NCI-H446 (cell line): ENCODE measurements at regions not wholly inside any gene's neighbourhood (a gene's known extent, or its start where the extent isn't known, plus 50 kb on each side); places are given as distances from the start of the nearest gene placed in this dataset.
"Not testable (repeated sequence)": the region's sequence is repeated elsewhere in the genome, so short reads cannot be mapped to it uniquely, and the experiment has no call there.

Experiments used
- DNase-seq, 2 experiments: peaks; one replicate each; lab custom pipeline; 2025; lab: John Stamatoyannopoulos, UW

- no peak for DNase-seq
These were observed 272.8 kb upstream of the STXBP6 start for GRCh38 chr14:25322784-25323183.

- DNase-seq: not testable (repeated sequence)
These were observed 266.1 kb upstream of the STXBP6 start for GRCh38 chr14:25316007-25316406.

- DNase-seq: peak in 1 of 2 experiments; percentile 5
These were observed 258.3 kb upstream of the STXBP6 start for GRCh38 chr14:25308244-25308643.

DNA sequence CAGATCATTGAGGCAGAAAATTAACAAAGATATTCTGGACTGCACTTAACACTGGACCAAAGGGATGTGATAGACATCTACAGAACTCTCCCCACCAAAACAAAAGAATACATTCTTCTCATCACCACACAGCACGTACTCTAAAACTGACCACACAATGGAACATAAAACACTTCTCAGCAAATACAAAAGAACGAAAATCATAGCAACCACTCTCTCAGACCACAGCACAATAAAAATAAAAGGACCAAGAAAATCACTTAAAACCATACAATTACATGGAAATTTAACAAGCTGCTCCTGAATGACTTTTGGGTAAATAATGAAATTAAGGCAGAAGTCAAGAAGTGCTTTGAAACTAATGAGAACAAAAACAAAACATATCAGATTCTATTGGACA lies 254.0 kb upstream of the STXBP6 start:
- DNase-seq: no peak

- no peak for DNase-seq
These were observed 248.3 kb upstream of the STXBP6 start for GRCh38 chr14:25298238-25298637.

DNA sequence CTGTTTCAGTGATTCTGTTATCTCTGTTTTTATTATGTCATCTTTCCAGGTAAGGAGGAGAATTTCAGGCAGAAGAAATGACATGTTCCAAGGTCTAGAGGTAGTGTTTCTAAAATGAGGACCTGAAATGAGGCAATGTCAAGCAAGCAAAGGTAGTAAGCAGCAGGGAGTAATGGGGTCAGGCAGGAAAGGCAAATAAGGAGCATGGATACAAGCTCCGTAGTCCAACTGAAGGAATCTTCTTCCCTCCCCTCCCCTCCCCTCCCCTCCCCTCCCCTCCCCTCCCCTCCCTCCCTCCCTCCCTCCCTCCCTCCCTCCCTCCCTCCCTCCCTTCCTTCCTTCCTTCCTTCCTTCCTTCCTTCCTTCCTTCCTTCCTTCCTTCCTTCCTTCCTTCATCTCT lies 240.2 kb upstream of the STXBP6 start:
- not testable (repeated sequence) for DNase-seq

GRCh38 chr14:25274529-25274928 lies 224.6 kb upstream of the STXBP6 start:
- DNase-seq: no peak

- DNase-seq: no peak
These were observed 217.2 kb upstream of the STXBP6 start for GRCh38 chr14:25267186-25267585.

DNA sequence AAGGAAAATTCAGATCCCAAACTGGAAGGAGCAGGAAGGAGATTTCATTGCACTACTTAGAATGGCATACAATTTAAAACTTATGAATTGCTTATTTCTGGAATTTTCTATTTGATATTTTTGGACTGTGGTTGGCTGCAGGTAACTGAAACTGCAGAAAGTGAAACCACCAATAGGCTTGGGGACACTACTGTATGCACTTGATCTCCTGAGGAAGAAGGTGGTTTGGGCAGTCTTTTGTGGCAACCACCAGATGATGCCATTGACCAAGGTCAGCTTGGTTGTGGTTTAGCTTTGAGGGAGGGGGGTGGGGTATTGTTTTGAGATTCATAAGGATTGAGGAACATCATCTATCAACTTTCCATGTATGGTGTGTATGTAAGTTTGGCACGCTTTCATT lies 209.5 kb upstream of the STXBP6 start:
- no peak for DNase-seq

DNA sequence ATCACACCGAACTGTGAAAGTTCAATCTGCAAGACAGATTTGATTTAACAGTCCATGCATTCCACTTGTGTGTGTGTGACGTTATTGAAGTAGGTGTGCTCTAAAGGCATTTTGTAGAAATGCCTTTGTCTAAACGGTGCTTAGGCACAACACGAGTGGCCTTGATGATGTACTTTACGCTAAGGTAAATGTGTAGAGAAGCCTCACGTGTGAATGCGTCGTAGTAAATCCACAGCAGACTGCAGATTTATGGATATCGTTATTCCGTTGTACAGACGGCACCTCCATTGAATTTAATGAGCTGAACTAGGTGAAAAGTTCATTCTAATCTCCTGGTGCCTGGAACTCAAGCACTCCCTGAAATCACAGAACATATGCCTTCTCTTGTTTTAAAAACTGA lies 202.8 kb upstream of the STXBP6 start:
- no peak for DNase-seq

DNA sequence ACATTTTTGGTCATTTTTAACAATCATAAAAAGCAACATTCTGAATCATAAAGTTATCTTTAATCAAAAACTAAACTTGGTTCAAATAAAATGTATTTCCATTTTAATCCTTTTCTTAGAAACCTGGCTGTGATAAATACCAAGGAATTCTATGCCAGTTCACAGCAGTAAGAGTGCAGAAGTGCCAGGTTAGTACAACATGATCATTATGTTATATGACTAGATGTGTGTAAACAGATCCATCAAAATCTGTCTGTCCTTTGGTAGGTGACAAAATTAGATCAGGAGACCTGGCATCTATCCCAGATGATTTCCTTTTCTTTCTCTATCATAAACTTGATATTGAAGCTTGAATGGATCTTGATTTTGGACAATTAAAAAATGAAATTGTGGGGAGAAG lies 200.6 kb upstream of the STXBP6 start:
- DNase-seq: no peak

DNA sequence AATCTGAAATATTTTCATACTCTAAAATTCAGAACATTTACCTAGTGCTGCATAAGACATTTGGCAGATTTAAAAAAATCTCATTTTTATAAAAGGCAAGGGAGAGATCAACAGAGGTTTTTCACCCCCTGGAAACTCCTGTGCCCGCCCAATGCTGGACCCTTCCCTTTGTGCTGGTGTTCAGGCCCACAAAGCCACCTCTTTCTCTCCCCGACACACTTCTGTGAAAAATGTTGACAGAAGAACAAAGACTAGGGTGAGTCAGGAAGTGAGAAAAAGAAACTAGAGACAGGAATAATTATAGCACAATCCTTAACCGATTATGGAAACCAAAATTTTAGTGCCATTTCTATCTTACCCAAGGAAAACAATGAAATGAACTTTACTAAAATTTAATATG lies 197.7 kb upstream of the STXBP6 start:
- no peak for DNase-seq

- no peak for DNase-seq
These were observed 196.8 kb upstream of the STXBP6 start for GRCh38 chr14:25246751-25247150.

GRCh38 chr14:25239170-25239569 lies 189.2 kb upstream of the STXBP6 start:
- no peak for DNase-seq

GRCh38 chr14:25237845-25238244 lies 187.9 kb upstream of the STXBP6 start:
- DNase-seq: peak in 1 of 2 experiments; percentile 26

DNA sequence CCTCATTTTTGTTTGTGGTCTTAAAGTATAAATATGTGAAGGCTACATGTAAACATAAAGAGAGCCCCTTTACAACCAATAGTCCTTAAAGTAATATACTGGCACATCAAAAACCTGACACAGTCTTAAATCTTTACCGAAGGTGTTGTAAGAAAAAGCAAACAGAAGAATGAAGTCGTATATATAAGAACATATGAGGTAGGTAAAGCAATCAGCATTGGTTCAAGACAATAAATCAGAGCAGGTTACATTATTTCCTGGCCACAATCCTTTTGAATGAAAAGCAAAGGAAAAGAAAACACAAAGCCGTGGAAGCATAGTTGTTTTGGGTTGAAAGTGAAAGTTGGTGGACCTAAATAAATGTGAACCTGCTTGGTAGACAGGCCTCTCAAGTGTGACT lies 183.7 kb upstream of the STXBP6 start:
- no peak for DNase-seq

DNA sequence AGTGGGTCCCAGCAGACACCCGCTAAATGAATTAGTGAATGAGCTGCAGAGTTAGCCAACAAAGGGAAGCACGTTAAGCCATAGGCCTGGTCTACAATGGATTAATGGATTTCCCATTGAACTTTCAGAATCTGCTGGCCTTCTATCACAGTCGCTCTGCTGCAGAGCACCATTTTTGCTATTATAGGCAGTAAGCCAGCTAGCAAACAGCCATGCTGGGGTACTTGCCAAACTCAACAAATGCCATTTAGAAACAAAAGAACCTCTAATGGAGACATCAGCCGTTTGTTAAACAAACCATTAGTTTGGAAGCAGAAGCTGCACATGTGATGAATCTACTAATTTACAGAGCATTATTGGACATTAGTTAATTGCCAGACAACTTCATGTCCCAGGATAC lies 181.1 kb upstream of the STXBP6 start:
- DNase-seq: no peak

- no peak for DNase-seq
These were observed 176.3 kb upstream of the STXBP6 start for GRCh38 chr14:25226214-25226613.

- DNase-seq: no peak
These were observed 172.3 kb upstream of the STXBP6 start for GRCh38 chr14:25222256-25222655.

DNA sequence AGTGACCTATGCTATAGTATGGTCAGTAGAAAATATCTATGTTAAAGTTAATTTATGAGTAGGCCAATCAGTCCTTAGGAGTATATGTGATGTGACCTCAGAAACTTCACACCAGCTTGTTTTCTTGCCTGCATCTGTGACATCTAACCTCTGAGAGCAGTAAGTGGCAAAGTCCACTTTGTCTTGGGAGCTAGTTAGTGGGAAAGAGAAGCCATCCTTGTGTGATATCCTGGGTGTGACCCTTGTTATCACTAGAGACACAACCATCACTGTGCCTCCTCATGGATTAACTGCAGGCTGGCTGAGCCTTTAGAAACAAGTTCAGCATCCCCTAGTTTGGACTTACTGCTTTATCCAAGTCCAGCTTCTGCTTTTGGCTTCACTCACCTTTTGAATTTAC lies 170.6 kb upstream of the STXBP6 start:
- no peak for DNase-seq

- DNase-seq: no peak
These were observed 165.7 kb upstream of the STXBP6 start for GRCh38 chr14:25215607-25216006.

DNA sequence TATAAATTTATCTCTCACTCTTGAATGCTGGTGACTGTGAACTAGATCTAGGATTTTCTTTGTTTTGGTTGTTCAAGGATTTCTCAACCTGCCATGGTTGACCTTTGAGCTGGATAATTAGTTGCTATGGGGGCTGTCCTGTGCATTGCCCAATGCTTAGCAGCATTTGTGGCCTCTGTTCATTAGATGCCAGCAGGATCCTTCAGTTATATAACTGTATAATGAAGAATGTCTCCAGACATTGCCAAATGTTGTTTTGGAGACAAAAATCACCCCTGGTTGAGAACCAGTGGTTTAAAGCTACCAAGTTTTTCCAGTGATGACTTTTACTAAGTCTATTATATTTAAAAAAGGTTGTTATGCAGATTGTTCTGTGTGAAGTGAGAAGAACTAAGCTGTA lies 147.9 kb upstream of the STXBP6 start:
- no peak for DNase-seq

DNA sequence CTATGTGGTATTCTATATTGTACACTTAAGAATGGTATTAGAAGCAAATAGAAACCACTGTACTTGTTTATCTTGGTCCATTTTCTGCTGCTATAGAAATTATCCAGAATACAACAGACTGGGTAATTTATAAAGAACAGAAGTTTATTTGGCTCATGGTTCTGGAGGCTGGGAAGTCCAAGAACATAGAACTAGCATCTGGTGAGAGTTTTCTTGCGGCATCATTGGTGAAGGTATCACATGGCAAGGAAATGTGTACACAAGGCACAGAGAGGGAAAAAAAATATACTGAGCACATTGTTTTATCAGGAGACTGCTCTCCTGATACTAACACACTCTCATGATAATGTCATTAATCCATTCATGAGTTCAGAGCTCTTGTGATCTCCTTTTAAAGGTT lies 130.3 kb upstream of the STXBP6 start:
- no peak for DNase-seq

GRCh38 chr14:25178255-25178654 lies 128.3 kb upstream of the STXBP6 start:
- DNase-seq: no peak
